ENCODE measurements at regions not wholly inside any gene's neighbourhood (a gene's known extent, or its start where the extent isn't known, plus 50 kb on each side); places are given as distances from the start of the nearest gene placed in this dataset.

DNA sequence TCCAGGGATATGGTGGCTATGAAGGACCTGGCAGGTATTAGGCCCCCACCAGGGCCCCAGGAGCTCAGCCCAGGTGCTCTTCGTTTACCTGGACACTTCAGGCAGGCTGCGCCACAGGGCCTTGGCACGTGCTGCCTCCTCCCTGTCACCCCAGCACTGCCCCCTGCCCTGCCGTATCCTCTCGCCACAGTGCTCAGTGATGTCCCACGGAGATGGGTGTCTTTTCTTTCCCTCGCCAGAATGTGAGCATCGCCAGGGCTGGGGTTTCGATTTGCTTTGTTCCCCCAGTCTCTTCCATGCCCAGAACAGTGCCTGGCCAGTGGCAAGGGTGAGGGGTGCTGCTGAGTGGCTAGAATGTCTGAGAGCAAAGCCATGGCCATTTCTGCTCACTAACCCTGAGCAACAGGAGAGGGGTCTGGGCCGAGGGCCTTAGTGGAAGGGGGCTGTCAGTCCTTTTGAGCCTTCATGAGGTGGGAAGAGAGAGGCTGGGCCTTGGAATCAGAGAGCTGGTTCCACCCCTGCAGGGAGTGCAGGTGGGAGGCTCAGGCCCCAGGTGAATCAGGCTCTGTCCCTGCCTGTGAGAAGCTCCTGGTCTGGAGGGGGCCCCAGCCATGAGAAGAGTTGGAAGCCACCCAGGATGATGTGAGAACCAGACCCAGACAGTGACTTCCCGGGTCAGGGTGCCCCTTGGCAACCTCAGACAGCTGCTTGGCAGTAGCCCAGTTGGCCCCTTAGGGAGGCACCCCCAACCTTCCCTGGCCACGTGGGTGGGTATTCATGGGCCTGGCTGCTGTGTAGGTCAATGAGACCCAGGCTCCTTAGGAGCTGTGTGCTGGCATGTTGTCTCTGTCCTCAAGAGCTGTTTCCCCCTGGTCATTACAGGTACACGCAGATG, 129.9 kb upstream of the HS6ST1 start:
- no peak for DNase-seq (ENCODE audit: low read depth, low spot score)

DNA sequence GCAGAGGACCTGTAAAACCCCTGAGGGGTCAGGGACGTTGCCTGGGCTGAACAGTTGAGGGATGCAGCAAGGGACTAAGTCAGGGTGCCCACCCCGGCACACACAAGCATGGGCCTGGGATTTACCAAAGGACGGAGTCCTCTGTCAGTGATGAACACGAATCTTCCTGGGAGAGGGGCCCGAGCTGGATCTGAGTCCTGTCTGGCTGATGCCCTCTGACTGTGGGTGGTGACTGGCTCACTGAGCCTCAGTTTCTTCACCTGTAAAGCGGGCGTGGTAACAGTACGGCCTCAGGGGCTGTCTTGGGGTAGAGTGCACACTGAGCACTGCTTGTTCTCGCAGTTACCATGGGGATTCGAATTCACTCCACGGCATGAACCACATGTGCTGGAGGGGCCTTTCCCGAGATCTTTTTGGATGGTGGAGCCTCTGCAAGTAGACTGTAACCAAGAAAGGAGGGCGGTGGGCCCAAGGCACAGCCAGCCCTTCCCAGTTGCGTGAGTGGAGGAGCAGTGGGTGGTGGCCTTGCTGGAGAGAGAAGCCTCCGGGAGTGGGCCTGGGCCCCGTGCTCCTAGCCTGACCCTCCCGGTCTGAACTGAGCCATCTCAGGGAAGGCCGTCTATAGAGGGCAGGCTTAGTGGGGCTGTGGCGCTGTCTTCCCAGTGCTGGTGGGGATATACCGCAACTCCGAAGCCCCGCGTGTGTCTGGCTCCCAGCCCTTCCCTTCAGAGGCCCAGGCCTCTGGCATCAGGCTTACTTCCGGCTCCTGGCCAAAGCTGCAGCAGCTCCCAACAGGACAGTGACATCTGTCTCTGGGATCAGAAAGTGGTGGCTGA, 130.8 kb upstream of the HS6ST1 start:
- no peak for DNase-seq (ENCODE audit: low read depth, low spot score)

DNA sequence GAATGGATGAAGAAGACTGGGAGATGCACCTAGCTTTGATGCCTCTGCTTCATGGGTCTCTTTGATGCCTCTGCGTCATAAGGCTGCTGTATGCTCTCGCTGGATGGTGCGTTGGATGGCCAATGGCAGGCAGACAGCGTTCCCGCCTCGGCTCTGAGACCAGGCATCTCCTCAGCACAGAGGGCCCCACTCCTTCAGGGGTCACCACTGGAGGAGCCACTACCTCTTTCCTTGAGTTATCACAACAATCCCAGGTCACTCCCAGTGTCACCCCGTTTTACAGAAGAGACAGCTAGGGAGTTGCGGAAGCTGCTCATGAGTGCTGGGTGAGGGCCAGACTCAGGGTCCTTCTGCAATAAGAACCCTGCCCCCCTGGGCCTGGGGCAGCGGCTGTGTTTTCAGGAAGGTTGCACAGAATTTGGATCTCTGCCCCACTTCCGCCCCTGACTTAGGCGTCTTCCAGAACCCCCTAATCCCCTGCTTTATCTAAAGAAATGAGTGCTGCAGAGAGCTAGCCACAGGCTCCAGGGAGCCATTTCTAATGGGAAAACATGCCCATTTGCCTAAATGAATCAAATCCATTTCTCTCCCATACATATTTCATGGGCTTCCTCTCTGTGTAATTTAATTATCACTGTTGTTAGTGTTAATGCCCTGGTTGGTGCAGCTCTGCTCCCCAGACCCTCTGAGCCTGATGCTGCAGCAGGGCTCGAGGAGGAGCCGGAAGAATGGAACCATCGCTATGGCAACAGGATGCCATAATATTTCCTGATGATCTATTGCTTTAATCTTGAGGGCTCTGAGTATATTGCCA, 131.8 kb upstream of the HS6ST1 start:
- DNase-seq (ENCODE audit: low read depth, low spot score), result no peak

DNA sequence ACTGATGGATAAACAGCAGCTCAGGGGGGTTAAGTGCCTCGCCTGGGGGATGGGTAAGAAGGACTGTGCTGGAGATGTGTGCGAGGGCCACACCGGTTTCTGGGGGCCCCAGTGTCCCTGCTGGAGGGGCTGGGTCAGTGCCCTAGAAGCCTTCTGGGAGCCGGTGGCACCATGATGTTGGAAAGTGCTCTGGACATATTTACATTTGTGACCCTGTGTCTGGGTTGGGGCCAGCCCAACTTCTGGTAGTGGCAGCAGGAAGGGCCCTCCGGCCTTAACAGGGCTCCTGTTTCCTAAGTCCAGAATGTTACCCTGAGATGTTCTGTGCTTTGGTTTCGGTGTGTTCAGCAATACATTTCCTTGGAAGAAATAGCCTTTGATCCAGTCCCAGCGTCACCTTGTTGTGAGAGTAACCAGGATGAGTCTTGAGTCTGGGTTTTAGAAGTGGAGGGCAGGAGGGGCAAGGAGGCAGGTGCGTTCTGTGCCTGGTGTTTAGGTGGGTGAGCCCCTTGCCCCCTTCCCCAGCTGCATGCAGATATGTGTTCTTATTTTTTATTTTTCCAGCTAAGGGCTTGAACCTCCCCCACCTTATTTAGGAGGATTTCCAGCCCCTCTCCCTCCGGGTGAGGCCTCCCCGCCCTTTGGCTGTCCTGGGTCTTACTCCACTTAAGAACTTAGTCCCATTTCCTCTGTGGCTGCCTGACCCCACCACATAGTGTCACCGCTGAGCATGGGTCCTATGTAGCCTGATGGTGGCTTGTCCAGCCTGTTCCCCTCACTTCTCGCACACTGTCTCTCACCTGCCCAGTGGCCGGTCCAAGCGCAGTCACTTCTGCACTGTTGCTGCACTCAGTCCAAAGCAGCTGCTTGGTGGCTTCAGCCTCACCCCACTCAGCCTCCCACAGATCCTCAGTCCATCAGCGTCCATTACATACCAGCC, 132.7 kb upstream of the HS6ST1 start:
- DNase-seq (ENCODE audit: low read depth, low spot score), result no peak

DNA sequence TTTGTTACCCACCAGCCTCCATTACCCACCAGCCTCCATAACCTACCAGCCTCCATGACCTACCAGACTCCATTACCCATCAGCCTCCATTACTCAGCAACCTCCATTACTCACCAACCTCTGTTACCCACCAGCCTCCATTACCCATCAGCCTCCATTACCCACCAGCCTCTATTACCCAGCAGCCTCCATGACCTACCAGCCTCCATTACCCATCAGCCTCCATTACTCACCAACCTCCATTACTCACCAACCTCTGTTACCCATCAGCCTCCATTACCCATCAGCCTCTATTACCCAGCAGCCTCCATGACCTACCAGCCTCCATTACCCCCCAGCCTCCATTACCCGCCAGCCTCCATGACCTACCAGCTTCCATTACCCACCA, 133.3 kb upstream of the HS6ST1 start:
- DNase-seq (ENCODE audit: low read depth, low spot score), result no peak

DNA sequence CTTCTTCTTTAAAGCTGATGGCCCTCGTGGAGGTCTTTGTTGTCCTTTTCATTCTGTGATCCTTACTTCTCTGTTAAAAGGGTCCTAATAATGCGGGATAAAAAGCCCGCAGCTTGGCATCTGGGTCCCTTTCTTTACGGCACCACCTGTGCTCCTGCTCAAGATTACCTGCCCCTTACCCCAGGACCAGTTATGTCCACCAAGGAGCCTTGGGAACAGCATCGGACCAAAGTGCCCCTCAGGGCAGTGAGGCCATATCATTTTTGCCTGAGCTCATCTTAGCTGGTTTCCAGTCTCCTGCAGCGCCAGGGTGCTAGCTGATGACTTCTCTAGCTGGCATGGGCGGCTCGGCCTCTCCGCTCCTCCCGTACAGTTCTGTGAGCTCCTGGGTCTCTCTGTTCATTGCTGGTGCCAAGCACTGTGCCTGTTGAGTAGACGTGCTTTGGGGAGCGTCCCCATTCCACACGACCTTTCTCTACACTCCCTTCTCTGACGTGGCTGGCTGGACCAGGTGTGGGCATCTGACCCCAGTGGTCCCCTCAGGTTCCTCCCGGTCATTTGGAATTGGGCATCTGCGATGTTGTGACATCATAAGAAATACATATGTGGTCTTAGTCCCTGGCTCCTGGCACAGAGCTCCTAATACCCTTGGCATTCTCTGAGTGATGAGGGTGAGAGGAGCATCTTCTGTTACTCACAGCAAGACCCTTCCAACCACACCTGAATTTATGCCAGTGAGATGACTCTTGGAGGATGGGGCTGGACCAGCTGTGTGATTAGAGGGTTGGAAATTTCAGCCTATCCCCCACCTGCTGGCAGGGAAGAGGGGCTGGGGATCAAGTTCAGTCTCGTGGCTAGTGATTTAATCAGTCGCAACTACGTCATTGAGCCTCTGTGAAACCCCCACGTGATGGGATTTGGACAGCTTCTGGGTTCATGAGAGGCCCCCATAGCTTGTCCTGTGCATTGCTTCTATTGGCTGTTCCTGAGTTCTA, 134.2 kb upstream of the HS6ST1 start:
- DNase-seq (ENCODE audit: low read depth, low spot score), result no peak

DNA sequence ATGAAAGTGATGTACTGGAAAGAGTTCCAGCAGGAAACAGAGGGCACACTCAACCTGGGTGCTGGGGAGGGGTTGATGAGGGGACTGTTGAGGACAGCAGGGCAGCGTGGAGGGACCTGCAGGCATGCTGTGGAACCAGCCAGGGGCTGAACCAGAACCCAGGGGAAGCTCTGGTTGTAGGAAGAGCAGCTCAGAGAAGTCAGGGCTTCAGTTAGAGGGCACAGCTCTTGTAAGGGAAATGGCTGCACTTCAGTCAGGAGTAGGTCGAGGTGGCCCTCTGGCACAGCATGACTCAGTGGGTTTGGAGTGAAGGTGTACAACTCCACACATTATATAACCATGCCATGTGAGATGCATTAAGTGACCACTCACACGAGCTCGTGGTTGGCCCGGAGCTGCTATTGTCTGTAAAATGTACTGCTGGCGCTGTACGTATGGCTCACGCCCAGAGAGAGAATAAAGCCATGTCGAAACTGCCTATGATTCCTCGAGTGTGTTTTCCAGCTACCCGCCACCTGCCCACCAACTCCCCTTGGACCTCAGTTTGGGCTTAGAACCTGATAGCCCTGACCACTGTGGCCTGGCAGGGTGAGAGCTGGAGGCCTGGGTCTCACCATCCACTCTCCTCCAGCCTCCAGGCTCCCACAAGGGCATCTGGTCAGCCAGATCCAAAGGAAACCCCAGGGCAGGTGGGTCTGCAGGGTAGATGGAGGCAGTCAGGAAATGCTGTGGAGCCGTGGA, 136.5 kb upstream of the HS6ST1 start:
- DNase-seq (ENCODE audit: low read depth, low spot score), result no peak

DNA sequence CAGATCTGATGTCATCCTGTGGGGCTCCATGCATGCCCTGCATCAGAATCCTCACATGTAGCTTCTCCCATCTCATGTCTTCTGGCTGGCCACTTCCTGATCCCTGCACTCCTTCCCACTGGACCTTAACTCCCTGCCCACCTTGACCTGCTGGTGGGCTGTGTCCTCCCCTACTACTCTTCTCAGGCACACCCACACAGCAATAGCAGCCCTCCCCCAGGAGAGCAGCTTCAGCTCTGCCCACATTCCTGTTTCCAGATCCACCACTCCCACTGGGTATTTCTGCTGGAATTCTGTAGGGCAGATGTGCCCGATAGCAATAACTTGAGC, 137.0 kb upstream of the HS6ST1 start:
- DNase-seq (ENCODE audit: low read depth, low spot score), result no peak

DNA sequence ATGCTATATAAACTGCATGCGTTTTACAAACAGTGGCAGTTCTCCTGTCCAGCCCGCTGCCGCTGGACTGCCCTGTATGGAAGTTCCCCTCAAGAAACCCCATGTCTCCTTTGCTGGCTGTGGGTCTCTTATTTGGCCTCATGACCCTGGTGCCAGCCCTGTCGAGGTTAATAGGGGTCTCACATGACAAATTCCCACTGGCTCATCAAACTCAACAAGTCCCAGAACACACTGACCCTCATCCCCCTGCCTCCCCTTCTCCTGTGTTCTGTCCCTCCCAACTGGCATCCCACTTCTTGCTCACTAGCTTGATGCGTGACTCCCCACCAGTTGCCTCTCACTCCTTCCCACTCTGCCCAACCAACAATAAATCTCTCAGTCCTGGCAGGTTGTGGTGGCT, 137.6 kb upstream of the HS6ST1 start:
- DNase-seq (ENCODE audit: low read depth, low spot score), result no peak

DNA sequence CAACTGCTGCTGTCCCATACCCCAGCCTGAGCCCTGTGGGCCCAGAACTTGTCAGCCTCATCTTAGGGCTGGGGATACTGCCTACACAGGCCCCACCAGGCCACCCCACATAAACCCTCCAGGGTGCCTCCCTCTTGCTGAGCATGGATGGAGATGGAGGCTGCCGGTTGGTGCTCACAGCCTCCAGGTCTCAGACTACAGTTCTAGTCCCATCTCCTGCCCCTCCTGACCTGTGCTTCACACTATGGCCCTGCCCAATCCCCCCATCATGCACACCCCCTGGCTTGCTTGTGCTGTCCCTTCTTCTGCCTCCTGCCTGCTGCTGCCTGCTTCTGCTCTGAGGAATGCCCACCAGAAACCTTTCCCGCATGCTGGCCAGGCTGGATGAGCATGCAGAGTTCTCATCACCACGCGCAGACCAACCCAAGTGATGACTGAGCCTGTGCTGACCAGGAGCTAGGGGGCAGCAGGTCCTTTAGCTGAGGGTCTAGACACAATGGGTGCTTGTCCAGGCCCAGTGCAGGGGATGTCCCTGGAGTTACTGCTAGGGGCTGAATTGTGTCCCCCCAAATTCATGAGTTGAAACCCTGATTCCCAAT, 138.4 kb upstream of the HS6ST1 start:
- DNase-seq (ENCODE audit: low read depth, low spot score), result no peak

DNA sequence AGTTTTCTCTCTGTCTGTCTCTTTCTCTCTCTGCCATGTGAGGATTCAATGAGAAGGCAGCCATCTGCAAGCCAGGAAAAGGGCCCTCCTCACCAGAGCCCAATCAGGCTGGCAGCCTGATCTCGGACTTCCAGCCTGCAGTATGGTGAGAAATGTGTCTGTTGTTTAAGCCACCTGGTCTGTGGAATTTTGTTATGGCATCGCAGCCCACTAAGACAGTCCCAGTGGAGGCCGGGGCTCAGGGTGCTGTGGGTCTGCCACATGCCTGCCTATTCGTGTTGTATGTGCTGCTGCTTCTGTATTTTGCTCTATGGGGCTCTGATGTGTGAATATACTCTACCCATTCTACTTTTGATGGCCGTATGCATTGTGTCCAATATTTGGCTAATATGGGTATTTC, 139.0 kb upstream of the HS6ST1 start:
- DNase-seq (ENCODE audit: low read depth, low spot score), result no peak

DNA sequence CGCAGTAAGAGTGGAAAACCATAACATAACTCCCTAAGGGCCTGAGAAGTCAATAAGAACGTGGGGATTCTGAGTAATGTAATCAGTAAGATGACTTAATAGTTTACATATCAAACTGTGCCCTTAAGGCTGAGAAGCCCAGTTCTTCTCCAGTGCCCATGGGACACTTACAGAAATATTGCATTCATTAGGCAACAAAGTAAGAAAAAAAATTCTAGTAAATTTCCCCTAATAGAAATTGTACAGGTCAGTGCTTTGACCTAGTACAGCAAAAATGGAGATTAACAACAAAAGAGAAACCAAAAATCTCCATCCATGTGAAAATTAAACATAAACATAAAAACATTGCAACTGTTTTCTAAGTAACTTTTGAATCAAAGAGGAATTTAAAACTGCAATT, 139.8 kb upstream of the HS6ST1 start:
- no peak for DNase-seq (ENCODE audit: low read depth, low spot score)

DNA sequence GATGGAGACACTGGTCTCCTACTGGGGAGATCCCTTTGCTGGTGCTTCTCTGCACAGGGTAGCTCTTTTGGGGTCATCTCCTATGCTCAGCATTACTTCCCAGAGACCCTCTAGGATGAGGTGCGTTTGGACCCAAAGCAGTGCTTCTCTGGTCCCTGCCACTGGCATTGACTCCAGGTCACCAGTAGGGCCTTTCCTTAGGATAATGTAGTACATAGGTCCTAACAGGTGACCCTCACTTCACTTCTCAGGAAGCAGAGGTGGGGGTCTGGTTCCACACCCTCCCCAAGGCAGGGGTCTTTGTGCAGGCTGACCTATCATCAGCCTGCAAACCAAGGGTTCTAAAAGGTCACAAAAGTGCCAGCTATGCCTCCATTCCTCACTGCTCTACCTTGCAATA, 145.8 kb upstream of the HS6ST1 start:
- no peak for DNase-seq (ENCODE audit: low read depth, low spot score)

DNA sequence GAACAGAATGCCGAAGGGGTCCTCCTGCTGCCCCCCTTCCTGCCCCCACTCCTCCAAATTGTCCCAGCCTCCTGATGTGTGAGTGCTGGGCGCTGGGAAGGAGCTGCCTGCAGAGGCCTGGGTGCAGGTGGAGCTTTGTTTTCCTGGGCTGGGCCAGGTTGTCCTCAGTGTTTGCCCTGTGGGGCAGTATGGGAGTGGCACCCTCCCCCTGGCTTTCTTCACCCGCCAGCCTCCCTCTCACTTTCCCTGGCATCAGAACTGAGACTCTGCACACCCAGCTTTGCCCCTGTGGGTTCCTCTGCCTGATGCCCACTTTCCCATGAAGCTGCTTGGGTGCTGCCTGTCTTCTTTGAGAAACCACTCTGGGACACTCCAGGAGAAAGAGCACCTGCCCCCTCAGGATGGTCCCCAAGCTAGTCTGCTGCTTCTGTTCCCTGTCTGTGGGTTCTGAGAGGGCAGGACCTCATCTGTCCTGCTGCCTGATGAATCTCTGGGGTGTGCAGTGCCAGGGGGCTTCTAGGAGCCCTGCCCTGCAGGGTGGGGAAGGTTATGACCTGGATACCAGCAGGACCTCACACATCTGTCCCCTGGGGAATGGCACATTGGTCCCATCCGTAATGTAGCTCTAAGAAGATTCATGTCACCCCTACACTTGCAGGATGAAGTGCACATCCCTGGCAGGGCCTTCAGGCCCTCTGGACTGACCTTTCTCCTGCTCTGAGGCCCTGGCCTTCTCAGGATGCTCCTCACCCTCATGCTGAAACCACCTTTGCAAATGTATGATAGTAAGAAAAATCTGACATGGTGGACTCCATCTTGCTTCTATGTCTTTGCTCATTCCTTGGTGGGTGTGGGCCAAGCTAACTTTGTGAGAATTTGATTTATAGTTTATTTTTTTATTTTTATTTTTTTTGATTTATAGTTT, 146.8 kb upstream of the HS6ST1 start:
- DNase-seq (ENCODE audit: low read depth, low spot score), result no peak

DNA sequence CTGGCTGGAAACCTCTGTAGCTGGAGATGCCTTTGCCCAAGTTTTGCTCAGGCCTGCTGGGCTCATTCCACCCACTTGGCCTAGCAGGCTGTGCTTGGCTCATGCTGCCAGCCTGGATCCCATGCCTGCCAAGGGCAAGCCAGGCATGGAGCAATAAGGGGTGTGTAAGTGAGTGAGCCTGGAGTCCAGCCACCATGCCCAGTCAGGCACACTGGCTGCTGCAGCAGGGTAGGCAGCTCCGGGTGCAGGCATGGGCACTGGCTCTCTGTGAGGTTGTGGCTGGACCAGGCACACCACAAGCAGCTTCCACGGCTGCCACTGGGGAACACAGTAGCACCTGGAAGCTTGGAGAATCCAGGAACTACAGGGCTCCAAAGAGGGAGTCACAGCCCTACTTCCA, 147.7 kb upstream of the HS6ST1 start:
- DNase-seq (ENCODE audit: low read depth, low spot score), result no peak

DNA sequence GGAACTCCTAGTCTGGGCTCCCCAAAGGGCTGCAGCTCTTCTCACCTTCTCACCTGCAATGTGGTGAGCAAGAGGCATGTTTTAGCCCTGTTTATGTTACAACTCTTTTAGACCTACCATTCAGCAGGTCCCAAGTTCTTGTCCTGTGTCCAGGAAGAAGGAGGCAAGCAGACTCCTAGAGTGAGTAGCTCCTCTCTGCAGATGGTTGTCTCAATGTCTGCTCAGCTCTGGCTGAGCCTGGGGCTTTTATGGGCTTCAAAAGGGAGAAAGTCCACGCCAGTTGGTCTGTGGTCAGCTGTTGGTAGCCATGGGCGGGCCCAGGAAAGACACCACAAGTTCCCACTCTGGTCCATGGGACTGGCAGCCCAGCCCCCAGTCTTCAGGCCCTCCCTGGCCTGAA, 148.1 kb upstream of the HS6ST1 start:
- DNase-seq (ENCODE audit: low read depth, low spot score), result no peak

DNA sequence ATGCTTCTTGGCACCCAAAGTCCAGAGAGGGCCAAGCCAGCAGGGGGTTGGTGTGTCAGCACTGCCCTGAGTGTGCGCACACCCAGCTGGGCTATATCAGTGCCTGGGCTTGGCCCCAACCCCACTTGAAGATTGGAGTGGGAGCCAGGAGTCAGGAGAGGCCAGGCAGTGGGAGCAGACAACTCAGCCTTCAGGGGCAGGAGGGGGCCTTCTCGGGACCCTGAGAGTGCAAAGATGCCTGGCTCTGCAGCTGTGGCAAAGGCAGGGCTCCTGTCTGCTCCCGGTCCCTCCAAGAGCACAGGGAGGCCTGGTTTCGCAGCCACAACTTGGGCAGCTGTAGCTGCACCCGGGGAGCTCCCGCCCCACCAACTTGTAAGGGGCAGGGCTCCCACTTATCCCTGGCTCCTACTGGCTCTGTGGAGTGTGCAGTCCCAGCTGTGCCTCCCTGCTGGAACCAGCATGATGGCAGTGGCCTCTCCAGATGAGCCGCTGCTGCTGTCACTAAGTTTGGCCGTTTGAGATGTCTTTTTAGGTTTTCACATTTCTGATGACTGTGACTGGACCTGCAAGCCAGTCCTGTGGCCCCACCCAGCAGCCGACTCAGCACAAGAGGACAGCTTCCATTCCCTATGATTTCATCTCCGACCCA, 148.8 kb upstream of the HS6ST1 start:
- no peak for DNase-seq (ENCODE audit: low read depth, low spot score)
